HK-2 (cell line): ENCODE measurements at regions not wholly inside any gene's neighbourhood (a gene's known extent, or its start where the extent isn't known, plus 50 kb on each side); places are given as distances from the start of the nearest gene placed in this dataset.

ENCODE experiments used
- DNase-seq: peaks from one replicate; pipeline ENCODE4 v3.0.0-alpha.2; 2018; ENCODE audit not compliant: unreplicated experiment

DNA sequence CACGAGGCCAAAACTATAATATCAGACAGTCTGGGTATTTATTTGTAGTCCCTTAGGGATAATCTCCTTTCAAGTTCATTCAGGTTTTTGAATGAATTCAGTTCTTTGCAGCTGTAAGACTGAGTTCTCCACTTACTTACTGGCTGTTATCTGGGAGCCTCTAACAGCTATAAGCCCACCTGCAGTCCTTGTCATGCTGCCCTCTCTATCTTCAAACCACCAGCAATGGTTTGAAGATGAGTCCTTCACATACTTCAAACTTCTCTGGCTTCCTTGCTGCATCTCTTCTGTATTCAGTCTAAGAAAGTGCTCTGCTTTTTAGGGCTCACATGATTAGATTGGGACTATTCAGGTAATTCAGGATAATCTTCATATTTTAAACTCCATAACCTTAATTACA, 154.5 kb upstream of the STT3B start:
- no peak for DNase-seq

DNA sequence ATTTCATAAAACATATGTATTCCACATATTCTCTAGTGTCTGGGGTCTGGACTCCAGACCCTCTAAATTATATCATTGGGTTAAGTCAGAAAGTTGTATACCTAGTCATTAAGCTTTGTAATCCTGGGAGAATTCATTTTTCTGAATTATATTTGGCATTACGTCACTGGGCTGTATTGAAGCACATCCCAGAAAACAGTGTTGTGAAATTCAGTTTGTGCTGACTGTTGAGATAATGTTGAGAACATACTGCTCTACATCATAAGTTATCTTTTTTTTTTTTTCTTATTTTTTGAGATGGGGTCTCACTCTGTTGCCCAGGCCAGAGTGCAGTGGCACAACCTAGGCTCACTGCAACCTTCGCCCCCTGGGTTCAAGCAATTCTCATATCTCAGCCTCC, 153.1 kb upstream of the STT3B start:
- no peak for DNase-seq

DNA sequence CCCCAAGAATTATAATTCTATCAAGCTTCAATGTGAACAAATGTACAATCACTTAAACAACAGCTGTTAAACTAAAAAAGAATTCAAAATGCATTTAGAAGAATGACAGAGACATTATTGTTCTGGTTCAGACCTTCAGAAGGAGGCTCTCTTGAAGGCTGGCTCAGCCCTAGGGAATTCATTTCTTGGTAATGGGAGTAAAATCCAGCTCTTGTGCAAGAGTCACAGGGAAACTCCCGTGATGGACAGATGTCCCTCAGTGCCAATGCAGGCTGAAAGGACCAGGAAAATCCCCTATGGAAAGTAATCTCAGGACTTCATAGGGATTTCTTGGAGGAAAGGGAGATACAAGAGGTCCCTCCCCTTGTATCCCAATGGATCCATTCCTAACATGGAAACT, 149.9 kb upstream of the STT3B start:
- no peak for DNase-seq

DNA sequence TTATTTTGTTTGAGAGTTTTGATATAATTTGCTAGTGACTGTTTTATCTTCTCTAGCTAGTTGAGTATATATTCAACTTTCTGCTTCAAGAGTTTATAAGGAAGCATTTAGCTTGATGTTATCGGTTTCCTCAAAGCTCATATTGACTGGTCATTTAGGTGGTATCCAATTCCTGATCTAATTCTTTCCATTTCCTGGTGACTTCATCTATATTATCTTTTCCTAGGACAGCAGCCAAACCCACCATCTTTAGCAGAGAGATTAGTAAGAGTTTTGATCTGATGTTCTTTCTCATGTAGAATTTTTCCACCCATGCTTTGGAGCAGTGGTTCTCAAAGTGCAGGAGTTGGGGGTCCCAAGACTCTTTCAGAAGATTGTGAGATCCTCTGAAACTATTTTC, 148.6 kb upstream of the STT3B start:
- no peak for DNase-seq

DNA sequence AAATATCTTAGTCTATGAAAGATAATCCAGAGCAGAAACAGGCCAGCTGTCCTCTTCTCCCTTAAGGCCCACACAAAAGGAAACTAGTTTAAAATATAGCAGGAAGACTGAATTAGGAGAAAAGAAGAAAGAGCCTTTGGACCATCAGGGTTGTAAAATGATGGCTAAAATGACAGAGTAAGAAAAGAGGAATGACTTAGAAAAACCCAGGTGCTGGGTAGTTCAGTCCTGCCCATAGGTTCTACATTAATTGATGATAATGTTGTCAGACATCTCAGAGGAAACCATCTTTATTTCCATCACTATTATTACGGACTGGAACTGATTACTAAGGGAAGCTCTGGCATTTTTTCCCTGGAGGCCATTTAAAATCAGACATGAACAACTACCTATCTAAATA, 142.8 kb upstream of the STT3B start:
- no peak for DNase-seq

DNA sequence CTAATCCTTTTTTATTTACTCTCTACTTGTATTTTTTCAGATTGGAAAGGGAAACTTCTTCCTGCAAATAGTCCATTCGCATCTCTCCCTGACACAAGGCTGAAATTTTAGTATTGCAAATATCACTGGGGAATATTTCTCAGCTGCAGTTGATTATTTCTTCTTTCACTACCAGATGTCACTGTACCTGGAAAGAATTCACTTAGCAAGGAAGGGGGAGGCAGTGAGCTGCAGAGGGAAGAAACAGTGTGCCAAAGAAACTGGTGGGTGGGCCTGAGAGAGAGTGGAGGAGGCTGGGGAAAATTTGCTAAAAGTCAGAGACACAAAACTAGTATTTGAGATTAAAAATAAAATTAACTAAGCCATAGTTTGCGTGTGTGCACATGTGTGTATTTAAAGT, 142.3 kb upstream of the STT3B start:
- no peak for DNase-seq

DNA sequence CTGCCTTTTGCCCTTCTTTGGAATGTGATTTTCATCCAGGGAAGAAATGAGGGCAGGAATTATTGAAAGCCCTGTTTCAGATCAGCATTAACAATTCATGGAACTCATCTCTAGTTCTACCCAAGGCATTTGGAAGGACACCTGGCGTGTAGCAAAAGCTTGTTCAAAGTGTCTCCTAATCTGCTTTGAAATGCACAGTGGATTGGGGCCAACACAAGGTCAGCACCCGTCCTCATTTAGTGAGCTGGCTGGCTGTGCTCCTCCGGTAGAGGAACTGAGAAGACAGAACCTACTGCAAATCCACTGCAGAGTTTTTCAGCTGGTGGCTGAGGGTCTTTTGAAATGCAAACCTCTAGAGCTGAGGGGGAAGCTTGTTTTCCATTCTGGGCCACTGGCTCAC, 141.6 kb upstream of the STT3B start:
- DNase-seq: no peak

- DNase-seq: no peak
Observed at GRCh38 chr3:31392568-31392967, 140.2 kb upstream of the STT3B start.

GRCh38 chr3:31399271-31399670, 133.5 kb upstream of the STT3B start:
- DNase-seq: no peak

DNA sequence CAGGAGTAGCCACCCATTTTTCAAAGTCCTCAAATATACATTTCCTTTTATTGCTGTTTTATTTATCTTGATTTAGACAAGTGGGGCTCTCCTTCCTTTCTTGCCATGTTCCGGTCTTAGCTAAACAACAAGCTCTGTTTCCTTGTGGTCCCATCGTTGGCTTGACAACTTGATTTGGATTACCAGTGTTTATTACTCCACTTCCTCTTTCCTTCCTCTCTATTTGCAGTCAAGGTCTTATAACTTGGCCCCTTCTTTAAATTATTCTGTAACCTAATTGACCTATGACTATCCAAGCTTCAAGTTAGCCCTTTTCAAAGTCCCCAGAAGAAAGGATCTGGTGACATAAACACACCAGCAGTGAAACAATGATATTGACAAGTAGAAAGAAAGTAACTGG, 130.6 kb upstream of the STT3B start:
- DNase-seq: no peak

DNA sequence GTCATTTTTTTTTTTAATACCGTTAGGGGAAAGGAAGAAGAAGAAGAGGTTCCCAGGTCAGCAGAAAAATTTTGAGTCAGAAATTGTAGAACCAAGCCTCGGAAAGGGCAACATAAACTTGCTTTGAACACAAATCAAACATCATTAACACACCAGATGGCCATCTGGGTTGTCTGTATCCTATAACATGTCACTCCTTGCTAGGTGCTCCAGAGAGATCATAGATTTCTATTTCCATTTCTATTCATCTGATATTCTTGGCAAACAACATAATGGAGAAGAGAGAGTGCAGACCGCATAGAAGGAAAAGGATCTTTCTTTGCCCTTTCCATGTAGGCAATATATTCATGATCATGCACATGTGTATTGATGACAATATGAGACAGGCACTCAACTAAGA, 129.5 kb upstream of the STT3B start:
- DNase-seq: no peak

- DNase-seq: no peak
Observed at GRCh38 chr3:31404871-31405270, 127.9 kb upstream of the STT3B start.

DNA sequence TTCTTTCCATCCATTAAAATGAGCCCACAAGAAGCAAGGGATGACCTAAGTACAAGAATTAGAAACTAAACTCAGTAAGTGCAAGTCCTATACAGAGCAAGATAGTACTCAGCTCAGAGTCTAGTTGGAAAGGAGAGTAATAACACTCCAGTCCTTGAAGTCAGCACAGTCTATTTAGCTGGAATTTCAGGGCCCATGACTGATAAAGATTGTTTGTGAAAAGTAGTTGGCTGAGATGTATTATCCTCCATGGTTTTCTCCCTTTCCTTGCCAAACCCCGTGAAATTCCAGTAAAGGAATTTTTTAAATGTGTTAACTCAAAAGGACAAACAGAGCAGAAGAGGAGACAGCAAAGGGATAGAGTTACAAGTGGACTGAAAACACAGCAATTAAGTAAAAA, 127.2 kb upstream of the STT3B start:
- no peak for DNase-seq

DNA sequence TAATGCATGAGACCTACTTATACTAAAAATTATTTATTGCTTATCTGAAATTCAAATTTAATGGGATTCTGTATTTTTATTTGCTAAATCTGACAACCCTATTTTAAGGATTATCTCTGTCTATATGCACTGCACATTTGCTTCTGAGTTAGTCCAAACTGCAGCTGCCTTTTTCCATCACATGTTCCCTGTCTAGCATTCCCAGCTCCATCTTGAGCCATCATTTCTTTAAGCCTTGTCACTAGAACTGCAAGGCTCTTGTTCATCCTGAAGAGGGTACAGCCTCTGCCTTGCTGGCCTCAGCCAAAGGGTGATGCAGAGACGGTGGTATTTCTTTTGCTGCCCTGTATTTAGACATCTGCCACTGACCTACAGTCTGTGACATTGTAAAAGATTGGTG, 125.8 kb upstream of the STT3B start:
- no peak for DNase-seq

DNA sequence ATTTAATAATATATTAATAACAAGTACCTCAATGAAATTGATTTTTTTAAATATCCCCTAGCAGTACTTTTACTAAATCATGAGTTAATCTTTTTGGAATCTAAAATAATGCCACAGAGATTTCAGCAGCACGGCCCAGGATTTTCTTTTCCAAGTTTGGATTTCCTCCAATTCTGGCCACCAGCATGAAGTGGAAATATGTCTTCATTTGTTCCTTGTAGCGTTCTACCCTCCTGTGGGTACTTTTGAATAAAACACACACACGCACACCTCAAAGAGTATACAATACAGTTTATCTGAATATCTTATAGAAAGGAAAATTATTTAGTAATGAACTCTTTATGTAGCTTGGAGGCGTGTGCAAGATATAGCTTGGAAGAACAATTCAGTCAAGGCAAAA, 125.1 kb upstream of the STT3B start:
- no peak for DNase-seq

DNA sequence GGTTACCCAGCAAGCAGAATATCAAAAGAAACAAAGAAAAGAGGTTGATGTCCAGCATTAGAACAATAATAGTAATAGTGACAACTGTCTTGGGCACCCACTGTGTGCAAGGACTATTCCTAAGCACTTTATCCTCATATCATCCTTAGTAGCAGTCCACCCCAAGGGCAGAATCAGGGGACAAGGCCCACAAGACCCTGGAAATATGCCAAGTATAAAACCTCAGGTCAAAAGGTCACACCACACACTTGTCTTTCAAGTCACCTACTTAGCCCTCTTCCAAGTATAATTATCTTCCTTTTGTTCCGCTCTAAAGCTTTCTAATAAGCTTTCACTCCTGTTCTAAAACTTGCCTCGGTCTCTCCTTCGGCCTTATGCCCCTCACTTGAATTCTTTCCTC, 124.0 kb upstream of the STT3B start:
- DNase-seq: no peak

- DNase-seq: no peak
Observed at GRCh38 chr3:31409389-31409788, 123.3 kb upstream of the STT3B start.

DNA sequence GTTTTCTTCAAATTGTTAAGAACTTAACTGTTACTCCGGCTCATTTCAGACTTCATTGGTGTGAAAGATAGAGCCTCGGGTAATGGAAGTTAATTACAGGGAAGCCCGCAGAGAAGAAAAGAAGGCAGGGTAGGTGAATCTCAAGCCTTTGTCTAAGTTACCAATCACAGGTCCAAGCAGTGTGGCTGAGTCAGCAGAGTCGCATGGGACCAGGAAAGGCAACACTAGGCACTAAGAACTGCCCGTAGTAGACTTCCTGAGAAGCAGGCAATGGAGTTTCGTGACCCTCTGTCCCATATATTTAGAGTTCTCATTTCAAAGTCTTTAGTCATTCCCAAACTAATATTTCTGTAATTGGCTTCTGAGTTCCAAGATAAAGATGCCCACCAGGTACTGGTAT, 122.9 kb upstream of the STT3B start:
- DNase-seq: no peak

DNA sequence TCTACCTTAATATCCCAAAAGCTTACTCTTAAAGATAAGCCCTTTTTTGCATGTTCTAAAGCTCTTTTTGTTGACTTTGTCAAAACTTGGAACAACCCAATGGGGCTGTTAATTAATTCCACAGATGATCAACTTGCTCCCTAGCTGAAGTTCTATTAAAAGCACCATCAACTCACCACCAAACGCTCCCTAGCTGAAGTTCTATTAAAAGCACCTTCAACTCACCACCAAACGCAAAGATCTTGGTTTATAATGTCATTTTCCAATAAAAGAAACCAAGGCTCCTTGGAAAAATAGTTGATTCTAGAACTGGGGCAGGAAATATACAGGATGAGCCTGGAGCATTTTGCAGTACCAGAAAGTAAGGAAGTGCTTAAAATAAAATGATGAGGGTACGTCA, 122.3 kb upstream of the STT3B start:
- no peak for DNase-seq

DNA sequence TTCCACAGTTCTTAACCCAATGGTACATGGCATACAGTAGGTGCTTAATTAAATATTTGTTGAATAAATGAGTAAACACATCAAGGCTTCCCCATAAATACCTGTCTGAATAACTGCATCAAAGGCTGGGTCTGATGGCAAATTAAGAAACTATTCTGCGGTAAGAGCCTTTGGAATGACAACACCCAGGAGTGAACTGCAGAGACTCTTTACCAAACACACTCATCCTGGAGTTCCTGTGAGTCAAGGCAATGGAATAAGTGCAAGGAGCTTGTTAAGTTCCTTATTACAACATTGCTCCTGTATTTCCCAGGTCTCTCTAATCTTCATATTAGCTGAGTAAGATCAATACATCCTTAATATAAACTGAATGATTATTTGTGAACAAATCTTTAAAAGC, 119.9 kb upstream of the STT3B start:
- no peak for DNase-seq

DNA sequence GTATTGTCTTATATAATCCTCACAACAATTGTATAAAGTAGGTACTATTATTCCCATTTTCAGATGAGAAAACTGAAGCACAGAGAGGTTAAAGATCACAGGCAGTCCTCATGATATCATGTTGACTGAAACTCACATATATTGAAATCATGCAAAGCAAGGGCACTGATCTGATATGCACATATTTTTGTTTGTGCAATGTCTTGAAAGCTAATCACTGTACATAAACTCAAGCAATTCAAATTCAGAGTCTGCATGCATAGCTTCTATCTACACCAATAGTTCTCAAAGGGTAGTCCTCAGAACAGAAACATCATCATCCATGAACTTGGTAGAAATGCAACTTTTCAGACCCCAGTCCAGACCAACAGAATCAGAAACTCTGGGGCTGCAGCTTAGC, 119.2 kb upstream of the STT3B start:
- no peak for DNase-seq

DNA sequence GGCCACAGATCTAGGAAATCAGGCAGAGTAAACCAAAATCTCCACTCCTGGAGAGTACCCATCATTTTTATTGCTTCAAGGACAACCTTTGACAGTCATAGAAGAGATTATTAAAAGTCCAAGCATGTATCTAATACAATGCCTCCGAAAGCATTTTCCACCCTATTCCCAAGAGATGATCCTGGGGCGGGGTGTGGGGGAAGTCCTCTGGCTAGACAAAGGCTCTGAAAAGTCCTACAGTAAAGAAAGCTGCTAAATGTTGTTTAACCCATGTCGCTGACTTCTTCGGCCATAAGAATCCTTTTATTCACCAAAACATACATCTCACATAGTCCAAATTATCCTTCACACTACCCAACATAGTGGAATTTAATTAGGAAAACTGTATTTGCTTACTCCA, 115.7 kb upstream of the STT3B start:
- no peak for DNase-seq

- DNase-seq: no peak
Observed at GRCh38 chr3:31417486-31417885, 115.2 kb upstream of the STT3B start.

- no peak for DNase-seq
Observed at GRCh38 chr3:31420311-31420710, 112.4 kb upstream of the STT3B start.
